BLaER1 (cell line): ENCODE measurements at regions not wholly inside any gene's neighbourhood (a gene's known extent, or its start where the extent isn't known, plus 50 kb on each side); places are given as distances from the start of the nearest gene placed in this dataset.
"Not testable (repeated sequence)": the region's sequence is repeated elsewhere in the genome, so short reads cannot be mapped to it uniquely, and the experiment has no call there.

ENCODE experiments used
- H3K27ac ChIP-seq: shearing (Covaris generic); formaldehyde crosslinking; 2 replicates; pipeline ENCODE4 v1.8.1; 2022
- H3K27me3 ChIP-seq: shearing (Covaris generic); formaldehyde crosslinking; 2 replicates; pipeline ENCODE4 v1.8.1; 2022
- H3K36me3 ChIP-seq: shearing (Covaris generic); formaldehyde crosslinking; 2 replicates; pipeline ENCODE4 v1.8.1; 2022
- H3K4me1 ChIP-seq: shearing (Covaris generic); formaldehyde crosslinking; 2 replicates; pipeline ENCODE4 v1.8.1; 2022
- H3K4me2 ChIP-seq: shearing (Covaris generic); formaldehyde crosslinking; 2 replicates; pipeline ENCODE4 v1.8.1; 2022
- H3K4me3 ChIP-seq: shearing (Covaris generic); formaldehyde crosslinking; 2 replicates; pipeline ENCODE4 v1.8.1; 2022
- H3K9ac ChIP-seq: shearing (Covaris generic); formaldehyde crosslinking; 2 replicates; pipeline ENCODE4 v1.8.1; 2022
- H3K9me3 ChIP-seq: shearing (Covaris generic); formaldehyde crosslinking; 2 replicates; pipeline ENCODE4 v1.8.1; 2022
- H4K20me1 ChIP-seq: shearing (Covaris generic); formaldehyde crosslinking; 2 replicates; pipeline ENCODE4 v1.8.1; 2022

- not testable (repeated sequence) for H3K4me2 ChIP-seq, H3K9me3 ChIP-seq, H4K20me1 ChIP-seq, H3K27ac ChIP-seq, H3K27me3 ChIP-seq, H3K4me3 ChIP-seq, H3K9ac ChIP-seq, H3K4me1 ChIP-seq, H3K36me3 ChIP-seq
Measured at GRCh38 chr1:206365271-206365670, 105.0 kb upstream of the IKBKE start.

GRCh38 chr1:206366131-206366530 is 104.1 kb upstream of the IKBKE start:
- not testable (repeated sequence) for H3K27ac ChIP-seq, H3K9ac ChIP-seq, H4K20me1 ChIP-seq, H3K36me3 ChIP-seq, H3K4me2 ChIP-seq, H3K27me3 ChIP-seq, H3K4me3 ChIP-seq, H3K4me1 ChIP-seq, H3K9me3 ChIP-seq

GRCh38 chr1:206366772-206367171 is 103.5 kb upstream of the IKBKE start:
- H3K9me3 ChIP-seq, H3K9ac ChIP-seq, H3K27ac ChIP-seq, H3K4me2 ChIP-seq, H4K20me1 ChIP-seq, H3K4me1 ChIP-seq, H3K27me3 ChIP-seq, H3K4me3 ChIP-seq, H3K36me3 ChIP-seq: not testable (repeated sequence)

- not testable (repeated sequence) for H3K27me3 ChIP-seq, H3K36me3 ChIP-seq, H3K4me2 ChIP-seq, H3K9ac ChIP-seq, H3K9me3 ChIP-seq, H3K4me1 ChIP-seq, H4K20me1 ChIP-seq, H3K27ac ChIP-seq, H3K4me3 ChIP-seq
Measured at GRCh38 chr1:206367955-206368622, 102.2 kb upstream of the IKBKE start.

GRCh38 chr1:206374725-206375124 is 95.6 kb upstream of the IKBKE start:
- not testable (repeated sequence) for H3K4me3 ChIP-seq, H3K9ac ChIP-seq, H3K27me3 ChIP-seq, H3K4me2 ChIP-seq, H3K36me3 ChIP-seq, H3K27ac ChIP-seq, H3K4me1 ChIP-seq, H3K9me3 ChIP-seq, H4K20me1 ChIP-seq

- not testable (repeated sequence) for H3K9me3 ChIP-seq, H3K4me2 ChIP-seq, H3K9ac ChIP-seq, H3K27ac ChIP-seq, H3K36me3 ChIP-seq, H3K4me3 ChIP-seq, H3K4me1 ChIP-seq, H3K27me3 ChIP-seq, H4K20me1 ChIP-seq
Measured at GRCh38 chr1:206375552-206375951, 94.7 kb upstream of the IKBKE start.

GRCh38 chr1:206378506-206378905 is 91.8 kb upstream of the IKBKE start:
- not testable (repeated sequence) for H3K36me3 ChIP-seq, H4K20me1 ChIP-seq, H3K4me2 ChIP-seq, H3K4me1 ChIP-seq, H3K27me3 ChIP-seq, H3K9me3 ChIP-seq, H3K4me3 ChIP-seq, H3K27ac ChIP-seq, H3K9ac ChIP-seq

GRCh38 chr1:206379245-206379644 is 91.0 kb upstream of the IKBKE start:
- not testable (repeated sequence) for H3K9ac ChIP-seq, H3K36me3 ChIP-seq, H3K4me3 ChIP-seq, H3K4me1 ChIP-seq, H4K20me1 ChIP-seq, H3K27me3 ChIP-seq, H3K9me3 ChIP-seq, H3K27ac ChIP-seq, H3K4me2 ChIP-seq

- H3K9me3 ChIP-seq, H3K4me2 ChIP-seq, H3K27me3 ChIP-seq, H3K4me1 ChIP-seq, H4K20me1 ChIP-seq, H3K4me3 ChIP-seq, H3K36me3 ChIP-seq, H3K27ac ChIP-seq, H3K9ac ChIP-seq: not testable (repeated sequence)
Measured at GRCh38 chr1:206380163-206380790, 90.0 kb upstream of the IKBKE start.

- not testable (repeated sequence) for H3K27ac ChIP-seq, H3K4me2 ChIP-seq, H3K4me3 ChIP-seq, H3K9me3 ChIP-seq, H3K9ac ChIP-seq, H3K4me1 ChIP-seq, H3K36me3 ChIP-seq, H3K27me3 ChIP-seq, H4K20me1 ChIP-seq
Measured at GRCh38 chr1:206380791-206381610, 89.3 kb upstream of the IKBKE start.

GRCh38 chr1:206384029-206384807 is 86.1 kb upstream of the IKBKE start:
- not testable (repeated sequence) for H3K4me3 ChIP-seq, H3K9ac ChIP-seq, H3K27me3 ChIP-seq

GRCh38 chr1:206384891-206385290 is 85.4 kb upstream of the IKBKE start:
- not testable (repeated sequence) for H4K20me1 ChIP-seq, H3K9me3 ChIP-seq, H3K36me3 ChIP-seq, H3K4me1 ChIP-seq, H3K4me2 ChIP-seq, H3K9ac ChIP-seq, H3K4me3 ChIP-seq, H3K27ac ChIP-seq, H3K27me3 ChIP-seq

More at GRCh38 chr1:206384029-206384807, 86.1 kb upstream of the IKBKE start:
- H3K4me1 ChIP-seq, H3K27ac ChIP-seq, H3K36me3 ChIP-seq, H3K9me3 ChIP-seq, H4K20me1 ChIP-seq, H3K4me2 ChIP-seq: not testable (repeated sequence)

GRCh38 chr1:206387631-206388030 is 82.6 kb upstream of the IKBKE start:
- H3K36me3 ChIP-seq, H3K9me3 ChIP-seq, H3K27me3 ChIP-seq: not testable (repeated sequence)

GRCh38 chr1:206391903-206392302 is 78.4 kb upstream of the IKBKE start:
- H3K27ac ChIP-seq, H3K4me3 ChIP-seq, H3K9ac ChIP-seq, H3K4me1 ChIP-seq, H3K4me2 ChIP-seq, H4K20me1 ChIP-seq, H3K27me3 ChIP-seq, H3K36me3 ChIP-seq, H3K9me3 ChIP-seq: not testable (repeated sequence)

More at GRCh38 chr1:206387631-206388030, 82.6 kb upstream of the IKBKE start:
- not testable (repeated sequence) for H3K4me3 ChIP-seq, H3K4me2 ChIP-seq, H3K27ac ChIP-seq, H3K4me1 ChIP-seq, H3K9ac ChIP-seq, H4K20me1 ChIP-seq
